ENCODE measurements at regions not wholly inside any gene's neighbourhood (a gene's known extent, or its start where the extent isn't known, plus 50 kb on each side); places are given as distances from the start of the nearest gene placed in this dataset.

DNA sequence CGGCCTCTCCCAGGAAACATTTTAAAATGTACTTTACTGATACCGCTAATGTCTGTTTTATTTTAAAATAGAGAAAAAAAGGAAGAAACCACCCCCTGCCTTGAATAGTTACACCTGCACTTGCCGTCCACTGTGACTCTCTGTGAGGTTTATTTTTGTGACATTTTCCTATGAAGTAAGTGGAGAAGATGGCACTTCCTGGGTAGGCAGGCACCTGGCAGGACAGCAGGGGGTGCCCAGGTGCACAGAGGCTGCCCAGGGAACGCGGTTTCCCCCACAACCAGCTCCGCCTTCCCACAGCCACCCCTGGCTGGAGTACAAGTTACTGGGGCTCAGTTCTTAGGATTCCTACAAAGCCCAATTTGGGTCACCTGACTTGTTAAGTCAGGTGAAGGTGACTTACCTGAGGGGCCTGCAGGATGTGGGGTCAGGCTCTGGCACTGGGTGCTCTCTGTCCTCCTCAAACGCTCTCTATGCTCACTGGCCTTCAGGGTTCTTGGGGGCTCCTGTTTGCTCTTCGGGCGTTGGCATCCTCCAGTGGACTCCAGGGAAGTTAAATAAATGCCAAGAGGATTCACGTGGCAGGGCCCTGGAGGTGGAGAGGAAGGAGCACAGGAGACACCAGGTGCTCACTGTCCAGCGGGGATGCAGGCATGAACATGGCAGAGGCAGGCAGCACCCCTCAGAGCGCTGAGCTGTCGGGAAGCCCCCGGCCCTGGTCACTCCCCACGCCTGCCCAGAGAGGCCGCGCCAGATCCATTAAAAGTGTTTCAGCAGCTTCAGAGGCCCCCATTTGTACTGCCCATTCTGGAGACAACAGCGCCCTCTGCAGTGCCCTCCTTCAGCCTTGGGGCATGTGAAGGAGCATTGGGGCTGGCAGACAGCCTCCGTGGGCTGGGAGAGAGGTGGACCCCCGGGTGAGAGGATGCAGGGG is 1021.2 kb downstream of the TBC1D22A start:
- DNase-seq: no peak

DNA sequence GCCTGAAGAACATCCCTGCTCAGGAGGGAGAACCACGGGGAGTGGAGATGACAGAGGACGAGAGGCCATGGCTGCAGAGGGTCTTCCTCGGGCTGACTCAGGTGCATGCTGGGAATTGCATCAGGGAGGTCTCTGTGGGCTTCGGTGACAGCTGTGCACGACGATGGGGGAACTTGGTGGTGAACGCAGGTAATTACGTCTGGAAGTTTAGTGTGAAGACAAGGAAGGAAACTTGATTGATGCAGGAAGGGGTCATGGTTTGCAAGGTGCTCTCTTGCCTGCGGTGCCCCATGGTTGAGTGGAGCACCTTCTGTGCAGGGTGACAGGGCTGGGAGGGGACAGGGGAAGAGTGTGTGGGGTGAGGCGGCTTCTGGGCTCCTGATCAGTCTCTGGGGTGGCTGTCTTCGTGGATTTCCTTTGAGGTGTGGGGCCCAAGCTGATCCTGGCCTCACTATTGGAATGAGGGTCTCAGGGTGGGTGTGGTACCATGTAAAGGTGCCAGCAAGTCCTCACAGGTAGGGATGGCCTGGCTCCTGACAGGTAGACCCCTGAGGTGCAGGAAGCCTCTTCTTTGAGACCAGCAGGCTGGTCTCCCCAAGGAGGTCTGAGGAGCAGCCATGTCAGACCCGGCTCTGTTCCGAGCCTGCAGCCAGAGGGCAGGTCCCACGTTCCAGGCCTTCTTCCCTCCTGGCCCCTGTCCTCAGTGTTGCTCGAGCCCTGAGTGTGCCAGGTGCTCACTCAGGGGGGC is 1020.1 kb downstream of the TBC1D22A start:
- DNase-seq: no peak

DNA sequence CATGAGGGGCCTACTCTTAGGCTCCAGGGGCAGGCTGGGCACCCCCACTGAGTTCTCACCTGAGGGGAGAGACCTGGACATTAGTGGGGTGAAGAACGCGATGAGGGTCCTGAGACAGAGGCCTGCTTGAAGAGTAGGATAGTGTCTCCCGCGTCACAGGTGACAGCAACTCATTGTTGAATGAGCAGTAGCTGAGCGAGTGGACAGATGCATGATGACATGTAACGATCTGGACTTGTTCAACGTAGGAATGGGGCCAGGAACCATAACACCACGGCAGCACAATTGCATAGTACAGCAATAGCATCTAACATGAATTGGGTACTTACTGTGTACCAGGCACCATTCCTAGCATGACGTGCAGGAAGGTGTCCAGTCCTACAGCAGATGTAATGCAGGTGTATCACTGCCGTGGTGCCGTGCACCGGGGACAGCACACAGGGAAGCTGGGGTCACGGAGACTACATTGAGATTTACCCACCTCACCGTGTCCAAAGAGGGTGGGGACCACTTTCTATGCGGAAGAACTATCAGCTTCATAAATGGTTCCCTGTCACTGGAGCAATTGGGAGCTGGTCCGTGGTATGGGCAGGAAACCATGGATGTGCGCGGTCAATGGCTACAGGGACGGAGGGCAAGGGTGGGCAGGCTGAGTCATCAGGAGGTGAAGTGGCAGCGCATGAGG is 1019.1 kb downstream of the TBC1D22A start:
- no peak for DNase-seq

DNA sequence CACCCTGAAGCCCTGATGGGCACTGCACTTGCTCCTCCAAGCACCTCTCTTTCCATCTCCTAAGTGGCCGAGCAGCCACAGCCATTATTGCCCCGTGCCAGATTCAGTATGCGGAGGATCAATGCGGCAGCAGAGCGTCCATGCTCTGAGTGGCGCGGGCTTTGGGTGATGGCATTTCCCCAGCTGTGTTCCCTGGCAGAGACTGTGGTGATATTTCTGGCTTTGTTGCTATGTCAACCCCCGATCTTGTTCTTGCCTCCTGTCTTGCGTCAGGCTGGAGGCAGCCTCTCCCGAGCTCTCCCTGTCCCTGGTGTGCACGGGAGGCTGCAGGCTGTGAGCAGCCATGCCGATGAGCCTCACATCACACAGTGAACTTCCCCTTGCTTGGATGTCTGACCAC is 1018.6 kb downstream of the TBC1D22A start:
- DNase-seq: no peak

DNA sequence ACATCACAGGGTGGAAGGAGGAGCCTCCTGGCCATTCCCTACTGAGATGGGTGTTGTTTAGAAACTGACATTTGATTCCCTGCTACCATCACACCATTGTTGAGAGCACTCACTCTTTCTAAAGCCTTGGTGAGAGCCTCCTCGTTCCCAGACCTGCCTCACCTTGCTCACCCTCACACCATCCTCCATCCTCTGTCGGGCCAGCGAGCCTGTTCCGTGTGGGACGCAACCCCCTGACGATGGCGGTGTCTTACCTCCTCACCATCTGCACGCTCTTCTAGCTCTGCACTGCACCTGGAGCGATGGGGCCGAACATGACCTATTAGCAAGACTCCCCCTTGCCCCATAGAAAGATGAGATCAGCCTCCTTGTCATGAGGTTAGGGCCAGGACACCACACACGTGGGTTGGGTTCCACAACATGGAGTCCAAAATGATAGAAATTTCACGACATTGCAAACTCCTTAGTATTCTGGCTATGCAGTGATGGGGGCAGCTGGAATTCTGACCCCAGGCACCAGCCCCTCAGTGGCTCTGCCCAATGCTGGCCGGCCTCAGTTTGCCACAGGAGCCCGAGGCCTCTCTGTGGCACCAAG is 1017.9 kb downstream of the TBC1D22A start:
- DNase-seq: no peak

DNA sequence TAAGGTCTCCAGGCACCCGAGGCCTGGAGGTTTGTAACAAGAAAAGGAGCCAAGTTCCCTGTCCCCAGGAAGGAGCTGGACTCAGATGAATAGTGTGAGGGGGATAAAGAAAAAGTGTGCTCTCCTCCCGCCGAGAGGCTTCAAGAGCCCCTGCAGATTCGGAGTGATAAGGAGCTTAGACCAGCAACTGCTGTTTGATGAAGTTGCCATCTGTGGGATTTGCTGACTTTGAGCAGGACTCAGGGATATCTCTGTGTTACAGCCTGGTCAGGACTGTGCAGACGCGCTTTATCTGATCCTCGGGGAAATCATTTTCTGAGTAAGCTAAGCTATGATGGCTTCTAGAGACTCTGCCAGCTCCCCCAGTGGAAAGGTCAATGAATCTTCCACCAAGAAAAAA is 1017.0 kb downstream of the TBC1D22A start:
- DNase-seq: no peak

DNA sequence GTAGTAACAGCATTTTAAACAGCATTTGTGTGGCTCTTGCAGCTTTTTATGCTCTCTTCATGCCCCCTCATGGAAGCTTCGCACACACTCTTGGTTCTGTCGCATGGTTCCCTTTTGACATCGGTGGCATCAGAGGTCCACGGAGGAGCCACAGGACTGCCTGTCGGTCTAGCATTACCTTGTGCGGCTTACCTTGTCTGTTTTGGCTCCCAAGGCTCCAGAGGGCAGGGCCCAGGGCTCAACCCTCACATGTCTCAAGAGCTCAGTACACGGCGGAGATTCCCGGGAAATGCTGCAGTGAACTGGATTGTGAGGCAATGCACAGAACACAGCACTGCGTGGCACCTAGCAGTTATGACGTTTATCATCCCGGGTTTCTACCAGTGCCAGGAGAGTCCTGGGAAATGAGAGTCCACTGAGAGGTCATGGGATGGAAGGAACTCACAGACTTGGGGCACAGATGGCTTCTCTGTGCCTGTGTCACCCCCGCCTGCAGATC is 1015.8 kb downstream of the TBC1D22A start:
- no peak for DNase-seq

DNA sequence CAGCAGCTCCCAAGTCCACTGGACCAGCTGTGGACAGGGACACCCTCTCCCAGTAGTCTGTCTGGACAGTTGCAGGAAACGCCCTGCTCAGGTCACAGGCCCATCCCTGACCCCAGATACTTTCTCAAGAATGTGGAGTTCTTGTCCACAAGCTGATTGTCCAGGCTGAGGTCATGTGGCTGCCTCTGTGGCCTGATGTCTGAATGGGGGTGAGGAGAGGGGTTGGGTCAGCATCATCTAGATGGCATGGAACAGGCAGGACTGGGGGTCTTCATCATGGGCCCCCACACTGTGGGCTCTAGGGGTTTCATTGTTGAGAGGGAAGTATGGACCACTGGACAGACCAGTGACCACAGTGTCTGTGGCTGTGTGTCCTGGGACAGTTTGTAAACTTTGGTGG is 1015.0 kb downstream of the TBC1D22A start:
- DNase-seq: no peak

DNA sequence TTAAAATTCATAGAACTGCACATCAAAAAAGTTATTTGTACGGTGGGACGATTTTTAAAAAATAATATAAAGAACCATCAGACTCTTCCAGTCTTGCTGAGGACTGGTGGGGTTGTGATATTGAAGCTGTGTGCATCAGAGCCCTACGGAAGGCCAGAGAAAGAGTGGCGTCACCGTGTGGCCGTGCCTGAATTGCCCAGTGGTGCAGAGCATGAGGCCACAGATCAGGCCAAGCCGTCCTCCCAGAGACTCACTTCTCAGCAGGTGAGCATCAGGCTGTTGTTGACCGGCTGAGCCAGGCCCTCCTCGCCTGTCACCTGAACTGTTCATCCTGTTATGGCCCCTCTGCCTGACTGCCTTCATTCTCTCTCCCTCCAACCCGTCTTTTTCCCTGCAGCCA is 1013.9 kb downstream of the TBC1D22A start:
- DNase-seq: no peak

DNA sequence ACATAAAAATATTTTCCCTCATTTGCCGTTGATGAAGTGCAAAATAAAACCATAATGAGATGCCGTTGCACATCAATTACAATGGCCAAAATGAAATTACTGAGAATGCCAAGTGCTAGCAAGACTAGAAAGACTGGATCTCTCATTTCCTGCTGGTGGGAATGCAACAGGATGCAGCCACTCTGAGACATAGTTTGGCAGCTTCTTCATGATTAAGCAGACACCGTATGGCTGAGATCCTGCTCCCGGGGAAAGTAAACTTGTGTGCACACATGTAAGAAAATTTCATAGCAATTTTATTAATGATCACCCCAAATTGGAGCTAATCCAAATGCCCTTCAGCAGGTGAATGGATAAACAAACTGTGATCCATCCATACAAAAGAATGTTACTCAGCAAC is 1013.2 kb downstream of the TBC1D22A start:
- no peak for DNase-seq

DNA sequence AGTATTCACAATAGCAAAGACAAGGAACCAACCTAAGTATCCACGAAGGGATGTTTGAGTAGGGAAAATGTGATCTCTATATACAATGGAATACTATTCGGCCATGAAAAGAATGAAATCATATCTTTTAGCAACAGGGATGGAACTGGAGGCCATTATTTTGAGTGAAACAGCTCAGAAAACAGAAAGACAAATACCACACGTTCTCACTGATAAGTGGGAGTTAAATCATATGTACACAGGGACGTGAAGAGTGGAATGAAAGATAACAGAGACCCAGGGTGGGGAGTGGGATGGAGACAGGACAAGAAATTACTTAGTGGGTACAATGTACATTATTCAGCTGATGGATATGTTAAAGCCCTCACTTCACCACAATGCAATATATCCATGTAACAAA is 1012.7 kb downstream of the TBC1D22A start:
- no peak for DNase-seq

DNA sequence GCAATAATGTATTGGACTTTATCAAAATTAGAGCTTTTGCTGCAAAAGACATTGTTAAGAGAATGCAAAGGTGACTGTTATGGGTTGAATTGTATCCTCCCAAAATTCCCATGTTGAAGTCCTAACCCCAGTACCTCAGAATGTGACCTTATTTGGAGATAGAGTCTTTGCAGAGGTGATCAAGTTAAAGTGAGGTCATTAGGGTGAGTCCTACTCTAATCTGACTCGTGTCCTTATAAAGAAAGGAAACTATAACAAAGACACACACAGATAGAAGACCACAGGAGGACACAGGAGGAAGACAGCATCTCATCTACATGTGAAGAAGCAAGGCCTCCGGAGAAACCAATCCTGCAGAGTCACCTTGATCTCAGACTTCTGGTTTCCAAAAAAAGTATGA is 1011.2 kb downstream of the TBC1D22A start:
- no peak for DNase-seq

DNA sequence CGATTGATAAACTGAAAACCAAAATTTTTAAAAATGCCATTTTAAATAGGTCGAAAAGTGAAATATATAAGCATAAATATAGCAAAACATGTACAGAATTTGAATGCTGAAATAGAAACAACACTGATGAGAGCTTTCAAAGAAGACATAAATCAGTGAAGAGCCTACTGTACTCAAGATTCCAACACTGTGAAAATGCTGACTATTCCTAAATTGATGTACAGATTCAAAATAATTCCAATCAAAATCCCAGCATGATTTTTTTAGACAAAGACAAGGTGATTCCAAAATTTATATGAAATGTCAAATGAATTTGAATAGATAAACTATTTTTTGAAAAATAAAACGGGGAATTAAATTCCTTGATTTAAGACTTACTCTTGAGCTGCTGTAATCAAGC is 1010.4 kb downstream of the TBC1D22A start:
- no peak for DNase-seq

DNA sequence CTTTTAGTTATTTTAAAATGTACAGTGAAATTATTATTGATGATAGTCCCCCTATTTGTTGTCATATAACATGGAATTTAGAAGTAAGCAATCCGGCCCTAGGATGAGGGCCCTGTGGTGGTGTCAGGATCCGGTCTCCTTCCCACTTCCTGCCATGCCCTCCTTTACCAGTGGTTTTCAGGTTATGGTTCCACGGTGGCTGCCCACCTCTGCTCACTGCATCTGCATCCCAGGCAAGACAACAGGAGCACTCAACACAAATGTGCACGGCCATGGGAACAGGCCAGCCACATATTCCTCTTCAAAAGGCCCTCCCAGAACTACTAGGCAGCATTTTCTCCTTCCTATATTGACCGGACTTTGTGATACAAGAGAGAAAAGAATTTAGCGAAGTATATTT is 1007.2 kb downstream of the TBC1D22A start:
- DNase-seq: no peak

DNA sequence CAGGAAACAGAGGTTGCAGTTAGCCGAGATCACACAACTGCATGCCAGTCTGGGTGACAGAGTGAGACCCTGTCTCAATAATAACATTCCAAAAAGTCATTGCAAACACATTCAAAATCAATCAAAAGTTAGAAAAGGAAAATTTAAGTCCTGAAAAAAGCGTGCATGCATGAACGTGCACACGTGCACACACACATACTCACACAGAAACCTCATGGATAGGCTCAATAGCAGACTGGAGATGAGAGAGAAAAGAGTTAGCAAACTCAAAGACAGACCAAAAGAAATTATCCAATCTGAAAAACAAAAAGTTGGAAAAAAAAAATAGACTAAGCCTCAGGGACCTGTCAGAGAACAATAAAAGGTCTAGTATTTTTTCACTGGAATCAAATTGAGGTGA is 1005.6 kb downstream of the TBC1D22A start:
- DNase-seq: no peak

DNA sequence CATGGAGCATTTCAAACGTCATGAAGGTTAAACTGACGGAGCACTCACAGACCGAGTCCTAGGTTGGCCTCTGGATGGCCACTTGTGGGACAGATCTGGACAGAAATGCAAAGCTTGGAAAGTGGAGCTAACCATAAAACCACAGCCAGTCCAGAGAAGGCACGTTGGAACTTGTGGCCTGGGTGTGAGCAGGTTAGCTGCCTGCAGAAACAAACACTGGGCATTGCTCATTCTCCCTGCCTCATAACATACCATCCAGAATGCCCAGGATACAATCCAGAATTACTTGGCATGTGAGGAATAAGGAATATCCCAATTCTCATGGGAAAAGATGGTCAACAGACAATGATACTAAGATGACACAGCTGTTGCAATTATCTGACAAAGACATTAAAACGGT is 1005.0 kb downstream of the TBC1D22A start:
- no peak for DNase-seq

DNA sequence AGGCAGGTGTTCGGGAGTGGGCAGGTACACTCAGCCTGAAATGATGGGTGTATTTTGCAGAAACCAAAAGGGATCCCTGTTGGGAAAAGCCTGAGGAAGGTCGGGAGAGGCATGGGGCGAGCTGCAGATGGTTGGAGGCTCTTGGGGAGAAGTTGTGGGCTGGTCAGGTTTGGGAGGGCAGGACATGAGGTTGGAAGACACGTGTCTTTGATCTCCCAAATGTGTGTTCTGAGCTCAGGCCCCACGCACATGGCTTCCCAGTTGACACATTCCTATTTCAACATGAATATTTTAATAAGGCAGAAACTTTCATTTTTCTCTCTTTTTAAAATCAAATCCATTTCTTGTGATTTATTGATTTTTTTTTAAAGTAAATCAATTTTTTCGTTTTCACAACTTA is 1003.3 kb downstream of the TBC1D22A start:
- no peak for DNase-seq

DNA sequence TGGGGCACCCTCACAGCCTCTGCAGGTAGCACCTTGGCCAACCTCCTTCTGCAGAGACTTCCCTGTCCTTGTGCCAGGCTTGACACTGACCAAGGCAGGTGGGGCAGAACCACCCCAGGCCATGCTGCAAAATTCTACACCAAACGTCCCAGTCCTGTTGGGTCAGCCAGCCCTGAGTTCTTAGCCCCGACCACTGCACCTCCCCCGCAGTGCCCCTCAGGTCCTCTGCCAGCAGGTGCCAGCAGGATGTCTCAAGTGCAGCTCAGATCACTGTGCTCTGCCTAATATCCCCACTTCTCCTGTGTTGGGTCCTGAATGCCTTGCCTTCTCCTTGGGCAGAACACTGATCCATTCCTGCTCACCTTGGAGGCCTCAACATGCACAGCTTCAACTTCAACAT is 999.7 kb downstream of the TBC1D22A start:
- no peak for DNase-seq

DNA sequence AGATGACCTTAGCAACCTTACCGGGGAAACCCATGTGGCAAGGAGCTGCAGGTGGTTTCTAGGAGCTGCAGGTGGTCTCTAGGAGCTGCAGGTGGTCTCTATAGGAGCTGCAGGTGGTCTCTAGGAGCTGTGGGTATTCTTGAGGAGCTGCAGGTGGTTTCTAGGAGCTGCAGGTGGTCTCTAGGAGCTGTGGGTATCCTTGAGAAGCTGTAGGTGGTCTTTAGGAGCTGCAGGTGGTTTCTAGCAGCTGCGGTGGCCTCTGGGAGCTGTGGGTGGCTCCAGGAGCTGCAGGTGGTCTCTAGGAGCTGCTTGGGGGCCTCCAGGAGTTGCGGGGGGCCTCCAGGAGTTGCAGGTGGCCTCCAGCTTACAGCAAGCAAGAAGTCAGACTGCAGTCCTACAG is 997.5 kb downstream of the TBC1D22A start:
- DNase-seq: no peak

DNA sequence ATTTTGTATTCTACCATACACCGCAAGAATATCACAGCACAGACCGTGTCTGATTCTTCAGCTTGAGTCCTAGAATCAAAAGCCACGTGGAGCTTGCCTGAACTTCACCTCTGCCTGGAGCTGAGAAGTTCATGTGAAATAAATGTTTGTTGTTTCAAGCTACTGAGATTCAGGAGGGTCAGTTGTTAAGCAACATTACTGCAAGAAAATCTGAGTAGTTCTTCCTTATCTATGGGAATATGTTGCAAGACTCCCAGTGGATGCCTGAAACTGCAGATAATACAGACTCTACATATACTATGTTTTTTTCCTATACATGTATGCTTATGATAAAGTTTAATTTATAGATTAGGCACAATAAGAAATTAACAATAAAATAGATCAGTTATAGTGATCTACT is 995.3 kb downstream of the TBC1D22A start:
- DNase-seq: no peak

DNA sequence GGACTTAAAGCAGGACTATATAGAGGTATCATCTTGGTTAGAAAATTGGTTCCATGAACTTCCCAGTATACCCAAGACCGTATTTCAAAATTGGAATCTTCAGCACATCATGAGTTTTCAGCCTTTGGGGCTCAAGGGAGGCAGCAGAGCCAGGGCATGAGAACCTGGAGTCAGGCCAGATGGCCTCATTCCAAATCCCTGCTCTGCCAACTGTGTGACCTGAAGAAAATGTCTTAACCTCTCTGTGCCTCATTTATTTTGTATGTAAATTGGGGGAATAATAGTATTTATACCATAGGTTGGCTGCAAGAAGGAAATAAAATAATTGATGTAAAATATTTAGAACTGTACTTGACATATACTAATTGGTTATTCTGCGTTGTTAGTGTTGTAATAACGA is 987.6 kb downstream of the TBC1D22A start:
- DNase-seq: no peak

DNA sequence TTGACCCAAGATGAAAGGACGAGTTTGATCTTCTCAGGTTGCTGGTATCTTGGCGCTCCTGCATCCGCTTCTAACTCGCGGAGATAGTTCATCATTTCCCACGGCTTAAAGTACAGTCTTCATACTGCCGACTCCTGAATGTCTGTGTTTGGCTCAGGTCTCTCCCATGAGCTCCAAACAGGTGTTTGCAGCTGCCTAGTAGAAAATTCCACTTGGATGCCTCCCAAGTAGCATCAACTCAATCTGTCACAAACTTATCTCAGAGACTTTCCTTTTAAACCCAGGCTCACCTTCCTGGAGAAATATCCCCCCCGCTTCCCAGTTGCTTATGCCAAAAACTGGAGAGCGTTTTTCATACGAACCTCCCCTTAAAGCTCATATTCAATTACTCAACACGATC is 986.5 kb downstream of the TBC1D22A start:
- DNase-seq: no peak

DNA sequence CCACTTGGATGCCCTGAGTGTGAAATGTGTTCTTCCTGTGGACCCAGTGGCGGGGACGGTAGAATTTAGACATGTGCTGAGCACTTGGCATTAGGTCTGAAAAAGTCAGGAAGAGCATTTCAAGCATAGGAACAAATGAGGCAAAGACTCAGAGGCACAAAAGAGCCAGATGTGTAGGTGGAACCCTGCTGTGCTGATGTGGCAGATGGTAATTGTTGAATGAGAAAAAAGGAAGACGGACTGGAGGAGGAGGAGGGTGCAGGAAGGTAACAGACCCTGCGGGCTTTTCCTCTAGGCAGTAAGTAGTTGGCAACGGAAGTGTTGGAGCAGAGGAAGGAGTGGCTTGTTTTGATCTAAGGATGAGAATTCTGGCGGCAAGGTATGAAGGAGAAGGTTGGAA is 985.8 kb downstream of the TBC1D22A start:
- no peak for DNase-seq

Measured in NCI-H1930 (cell line).